CD14-positive monocyte (primary cell): ENCODE measurements at regions not wholly inside any gene's neighbourhood (a gene's known extent, or its start where the extent isn't known, plus 50 kb on each side); places are given as distances from the start of the nearest gene placed in this dataset.

Experiments
- DNase-seq, 3 donors: peaks; one replicate each; pipeline ENCODE4 v3.0.0-alpha.2; 2011 to 2022
- H2AFZ ChIP-seq: 2 replicates; pipeline ENCODE4 v1.6.0; 2012; ENCODE audit warnings: mild to moderate bottlenecking, low read depth, low read length, inconsistent platforms; ENCODE audit not compliant: insufficient read depth, poor library complexity, severe bottlenecking
- H3K27ac ChIP-seq, 2 donors: 1 replicate in 1 of 2; 2 replicates in 1 of 2; pipeline ENCODE4 v1.5.1; 2012 to 2013; ENCODE audit warnings: low read length in 2 of 2, control low read depth in 1 of 2, inconsistent platforms in 1 of 2, low read depth in 1 of 2, mild to moderate bottlenecking in 1 of 2
- H3K27me3 ChIP-seq, 2 donors: one replicate each; pipeline versions ENCODE4 v1.6.0 to v1.6.1; 2011 to 2013; ENCODE audit warnings: low read length in 2 of 2; ENCODE audit not compliant: control insufficient read depth in 2 of 2, insufficient read depth in 2 of 2
- H3K36me3 ChIP-seq, 2 donors: replicated peaks in 1 of 2; 1 replicate in 1 of 2; 2 replicates in 1 of 2; pipeline versions ENCODE4 v1.5.1 to v1.6.1; 2012 to 2013; ENCODE audit warnings: low read length in 2 of 2, control low read depth in 1 of 2, inconsistent platforms in 1 of 2, mild to moderate bottlenecking in 1 of 2; ENCODE audit not compliant: insufficient read depth in 2 of 2, control insufficient read depth in 1 of 2
- H3K4me1 ChIP-seq, 2 donors: 1 replicate in 1 of 2; 2 replicates in 1 of 2; pipeline versions ENCODE4 v1.5.1 to v1.6.1; 2012 to 2013; ENCODE audit warnings: low read length in 2 of 2, control low read depth in 1 of 2, inconsistent platforms in 1 of 2, mild to moderate bottlenecking in 1 of 2, moderate library complexity in 1 of 2; ENCODE audit not compliant: insufficient read depth in 2 of 2, control insufficient read depth in 1 of 2
- H3K4me2 ChIP-seq: replicated peaks from 2 replicates; pipeline ENCODE3; 2012; ENCODE audit warnings: low read length, moderate library complexity, mild to moderate bottlenecking; ENCODE audit not compliant: poor library complexity, severe bottlenecking; ENCODE audit errors: extremely low read depth
- H3K4me3 ChIP-seq, 3 experiments: fragments of 200-600 bp in 1 of 3; sonication (generic) in 1 of 3; replicated peaks in 1 of 3; 1 replicate in 2 of 3; 2 replicates in 1 of 3; pipeline ENCODE4 v1.5.1; 2011 to 2013; ENCODE audit warnings: low read length in 3 of 3, mild to moderate bottlenecking in 3 of 3, control low read depth in 2 of 3, low read depth in 2 of 3, inconsistent platforms in 1 of 3, moderate library complexity in 1 of 3
- H3K79me2 ChIP-seq: 2 replicates; pipeline ENCODE4 v1.6.0; 2012; ENCODE audit warnings: mild to moderate bottlenecking, control low read depth, inconsistent platforms, low read length, moderate library complexity; ENCODE audit not compliant: insufficient read depth
- H3K9ac ChIP-seq: 2 replicates; pipeline ENCODE4 v1.6.0; 2017; ENCODE audit warnings: low read length, mild to moderate bottlenecking; ENCODE audit not compliant: insufficient read depth, poor library complexity, severe bottlenecking
- H3K9me3 ChIP-seq, 2 donors: replicated peaks in 1 of 2; 1 replicate in 1 of 2; 2 replicates in 1 of 2; pipeline versions ENCODE4 v1.5.1 to v1.6.1; 2012 to 2013; ENCODE audit warnings: low read length in 2 of 2, control low read depth in 1 of 2; ENCODE audit not compliant: control insufficient read depth in 1 of 2, insufficient read depth in 1 of 2
- H4K20me1 ChIP-seq: 2 replicates; pipeline ENCODE4 v1.6.0; 2012; ENCODE audit warnings: mild to moderate bottlenecking, low read length, control low read depth, moderate library complexity; ENCODE audit not compliant: insufficient read depth
- H3K27ac Mint-ChIP-seq, 7 donors: one replicate each; pipeline ENCODE4 v1.8.0; 2020; ENCODE audit warnings: mild to moderate bottlenecking in 7 of 7, mixed read lengths in 7 of 7, moderate library complexity in 6 of 7, inconsistent platforms in 2 of 7
- H3K27me3 Mint-ChIP-seq, 3 donors: one replicate each; pipeline ENCODE4 v1.8.0; 2021 to 2022; ENCODE audit warnings: low read depth in 3 of 3, mild to moderate bottlenecking in 3 of 3, mixed read lengths in 3 of 3, moderate library complexity in 3 of 3, inconsistent platforms in 1 of 3
- H3K36me3 Mint-ChIP-seq, 2 donors: one replicate each; pipeline ENCODE4 v1.8.0; 2020; ENCODE audit warnings: mixed read lengths in 2 of 2, inconsistent platforms in 1 of 2, mild to moderate bottlenecking in 1 of 2
- H3K4me1 Mint-ChIP-seq: one replicate; pipeline ENCODE4 v1.8.0; 2020; ENCODE audit warnings: mild to moderate bottlenecking, mixed read lengths
- H3K4me3 Mint-ChIP-seq, 2 donors: one replicate each; pipeline ENCODE4 v1.8.0; 2020; ENCODE audit warnings: mild to moderate bottlenecking in 2 of 2, mixed read lengths in 2 of 2, moderate library complexity in 1 of 2
- H3K9me3 Mint-ChIP-seq, 7 donors: one replicate each; pipeline ENCODE4 v1.8.0; 2020 to 2022; ENCODE audit warnings: mixed read lengths in 7 of 7, mild to moderate bottlenecking in 6 of 7, moderate library complexity in 6 of 7, inconsistent platforms in 2 of 7
- WGBS: methylation state at CpG from one replicate; pipeline ENCODE4 v1.1.5; 2013; ENCODE audit warnings: missing lambda C conversion rate; ENCODE audit not compliant: insufficient coverage; 5-methylcytosine and 5-hydroxymethylcytosine counted together
- intact Hi-C, 2 donors: fragments of 100-400 bp; cut with micrococcal nuclease; formaldehyde crosslinking; loops; one replicate each; pipeline versions ENCODE4 v1.15.0 to v1.15.1; 2023
- TF ChIP-seq, protein P1 (sequence below): fragments of 200-600 bp; IDR thresholded peaks from one replicate; pipeline ENCODE4 v1.8.0; 2022; ENCODE audit warnings: antibody characterized with exemption, mild to moderate bottlenecking

DNA sequence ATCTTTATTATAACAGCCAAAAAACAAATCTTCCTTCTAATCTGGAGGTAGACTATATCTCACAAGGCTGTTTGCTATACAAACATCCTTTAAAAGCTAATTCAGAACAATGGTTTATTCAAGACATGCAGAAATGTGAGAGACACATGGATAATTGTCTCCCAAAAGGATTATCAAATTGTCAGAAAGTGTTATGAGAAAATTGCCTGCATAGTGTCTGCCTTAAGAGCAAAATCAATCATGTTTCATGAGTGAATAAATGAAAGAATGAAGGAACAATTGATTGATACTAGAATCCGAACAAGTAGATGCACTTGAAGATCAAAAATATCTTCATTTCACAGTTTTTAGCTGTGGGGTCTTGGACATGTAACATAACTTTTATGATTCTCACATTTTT, 621.7 kb upstream of the BOD1L1 start:
- H3K36me3 Mint-ChIP-seq, result no peaks in the 10 kb centered on the region
- peaks cover 4 to 12% (median 7%) of the 10 kb centered on the region in 7 donors for H3K9me3 Mint-ChIP-seq
- H4K20me1 ChIP-seq, result no peaks in the 10 kb centered on the region
- no peak for DNase-seq
- H3K27me3 Mint-ChIP-seq, result peaks cover 0 to 2% (median 0%) of the 10 kb centered on the region in 3 donors
- H3K9me3 ChIP-seq, result no peaks in the 10 kb centered on the region
- H3K27ac Mint-ChIP-seq, result no peak overlapping the region
- H3K36me3 ChIP-seq, result no peaks in the 10 kb centered on the region
- no peaks in the 10 kb centered on the region for H3K4me1 Mint-ChIP-seq
- WGBS, result no CpG with 5 or more reads among the region's 1 CpG
- H3K4me3 ChIP-seq, result no peak overlapping the region
- H3K79me2 ChIP-seq, result no peaks in the 10 kb centered on the region
- H3K4me1 ChIP-seq, result no peaks in the 10 kb centered on the region
- H3K9ac ChIP-seq, result no peak overlapping the region
- H2AFZ ChIP-seq, result no peak overlapping the region
- no peak overlapping the region for H3K4me3 Mint-ChIP-seq
- TF ChIP-seq, protein P1, sequence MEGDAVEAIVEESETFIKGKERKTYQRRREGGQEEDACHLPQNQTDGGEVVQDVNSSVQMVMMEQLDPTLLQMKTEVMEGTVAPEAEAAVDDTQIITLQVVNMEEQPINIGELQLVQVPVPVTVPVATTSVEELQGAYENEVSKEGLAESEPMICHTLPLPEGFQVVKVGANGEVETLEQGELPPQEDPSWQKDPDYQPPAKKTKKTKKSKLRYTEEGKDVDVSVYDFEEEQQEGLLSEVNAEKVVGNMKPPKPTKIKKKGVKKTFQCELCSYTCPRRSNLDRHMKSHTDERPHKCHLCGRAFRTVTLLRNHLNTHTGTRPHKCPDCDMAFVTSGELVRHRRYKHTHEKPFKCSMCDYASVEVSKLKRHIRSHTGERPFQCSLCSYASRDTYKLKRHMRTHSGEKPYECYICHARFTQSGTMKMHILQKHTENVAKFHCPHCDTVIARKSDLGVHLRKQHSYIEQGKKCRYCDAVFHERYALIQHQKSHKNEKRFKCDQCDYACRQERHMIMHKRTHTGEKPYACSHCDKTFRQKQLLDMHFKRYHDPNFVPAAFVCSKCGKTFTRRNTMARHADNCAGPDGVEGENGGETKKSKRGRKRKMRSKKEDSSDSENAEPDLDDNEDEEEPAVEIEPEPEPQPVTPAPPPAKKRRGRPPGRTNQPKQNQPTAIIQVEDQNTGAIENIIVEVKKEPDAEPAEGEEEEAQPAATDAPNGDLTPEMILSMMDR, result no peak
- no peak overlapping the region for H3K27ac ChIP-seq
- no peaks in the 10 kb centered on the region for H3K27me3 ChIP-seq
- intact Hi-C loops, result no loop called here
- H3K4me2 ChIP-seq, result no peak overlapping the region

DNA sequence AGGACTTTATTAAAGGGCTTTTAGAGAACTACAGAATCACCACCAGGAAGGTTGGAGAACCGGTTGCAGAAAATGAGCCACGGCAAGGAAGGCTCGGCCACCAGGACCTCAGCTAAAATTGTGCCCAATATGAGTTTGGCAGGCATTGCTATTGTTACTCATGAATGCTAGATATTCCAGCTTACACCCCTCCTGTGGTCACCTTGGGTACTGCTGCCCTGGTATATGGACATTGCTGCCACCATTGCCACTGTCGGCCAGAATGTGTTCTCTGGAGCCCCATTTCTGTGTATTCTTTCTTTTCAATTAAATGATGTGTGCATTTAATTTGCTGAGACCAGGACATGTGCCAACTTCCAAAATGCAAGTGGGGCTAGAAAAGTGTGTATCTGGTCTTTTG, 626.7 kb upstream of the BOD1L1 start:
- Histone ChIP-seq H3K9ac (no peak overlapping the region), H3K4me1 (no peaks in the 10 kb centered on the region), H4K20me1 (no peaks in the 10 kb centered on the region), H3K27me3 (no peaks in the 10 kb centered on the region), H3K27ac (no peak overlapping the region), H3K9me3 (no peaks in the 10 kb centered on the region), H3K4me3 (no peak overlapping the region), H3K4me2 (no peak overlapping the region), H3K79me2 (no peaks in the 10 kb centered on the region), H2AFZ (no peak overlapping the region), H3K36me3 (no peaks in the 10 kb centered on the region)
- Mint-ChIP-seq H3K9me3 (peaks cover 4 to 12% (median 5%) of the 10 kb centered on the region in 7 donors), H3K27me3 (no peaks in the 10 kb centered on the region), H3K4me1 (no peaks in the 10 kb centered on the region), H3K27ac (no peak overlapping the region), H3K36me3 (no peaks in the 10 kb centered on the region), H3K4me3 (no peak overlapping the region)
- intact Hi-C loops, result no loop called here
- DNase-seq, result peak; percentile 10 to 24 (median 22)
- WGBS, result 100% methylated on average over 3 of the region's 4 CpGs
- TF ChIP-seq, protein P1, result peak; percentile 62
